Suprapubic skin (tissue), 4 donors: ENCODE measurements at regions not wholly inside any gene's neighbourhood (a gene's known extent, or its start where the extent isn't known, plus 50 kb on each side); places are given as distances from the start of the nearest gene placed in this dataset.

Experiments
- DNase-seq, 2 donors: peaks; one replicate each; pipeline ENCODE4 v3.0.0-alpha.2; 2019; ENCODE audit warnings: low spot score in 2 of 2
- H3K27ac ChIP-seq: fragments of 200-600 bp; sonication (generic); one replicate; pipeline ENCODE4 v1.5.1; 2019
- H3K27me3 ChIP-seq: fragments of 200-600 bp; sonication (generic); one replicate; pipeline ENCODE4 v1.5.1; 2019
- H3K36me3 ChIP-seq: fragments of 200-600 bp; sonication (generic); one replicate; pipeline ENCODE4 v1.5.1; 2019
- H3K4me1 ChIP-seq: fragments of 200-600 bp; sonication (generic); one replicate; pipeline ENCODE4 v1.5.1; 2019
- H3K4me3 ChIP-seq: fragments of 200-600 bp; sonication (generic); one replicate; pipeline ENCODE4 v1.5.1; 2019; ENCODE audit warnings: mild to moderate bottlenecking
- H3K9me3 ChIP-seq: fragments of 200-600 bp; sonication (generic); one replicate; pipeline ENCODE4 v1.5.1; 2019
- CTCF ChIP-seq, 2 donors: fragments of 200-600 bp in 1 of 2; fragments of 450-650 bp in 1 of 2; sonication (generic) in 1 of 2; IDR thresholded peaks; one replicate each; pipeline ENCODE4 v1.5.1; 2016 to 2019; ENCODE audit warnings: antibody characterized with exemption in 2 of 2, mild to moderate bottlenecking in 1 of 2, moderate library complexity in 1 of 2
- EP300 ChIP-seq: sonication (generic); formaldehyde crosslinking; IDR thresholded peaks from one replicate; pipeline ENCODE4 v1.6.1; 2017; ENCODE audit warnings: antibody characterized with exemption
- POLR2A ChIP-seq, 2 donors: fragments of 450-650 bp; IDR thresholded peaks; one replicate each; pipeline ENCODE4 v1.6.1; 2017; ENCODE audit warnings: antibody characterized with exemption in 2 of 2, mild to moderate bottlenecking in 2 of 2, moderate library complexity in 2 of 2
- POLR2AphosphoS5 ChIP-seq, 3 donors: sonication (generic); formaldehyde crosslinking; IDR thresholded peaks; one replicate each; pipeline ENCODE4 v1.6.1; 2017; ENCODE audit warnings: antibody characterized with exemption in 3 of 3
- WGBS: methylation state at CpG from one replicate; pipeline ENCODE4 v1.1.5; 2018; 5-methylcytosine and 5-hydroxymethylcytosine counted together

GRCh38 chr22:42198226-42198625, 67.6 kb upstream of the CYP2D6 start:
- Histone ChIP-seq H3K27me3 (no peaks in the 10 kb centered on the region), H3K4me1 (peaks cover 4% of the 10 kb centered on the region), H3K27ac (no peak overlapping the region), H3K4me3 (no peak overlapping the region), H3K9me3 (no peaks in the 10 kb centered on the region), H3K36me3 (peaks cover 4% of the 10 kb centered on the region)
- WGBS: 61% methylated on average over 3 of the region's 3 CpGs
- no peak for TF ChIP-seq EP300
- TF ChIP-seq POLR2A (IDR thresholded peaks at IDR 0.05): no peak
- TF ChIP-seq POLR2AphosphoS5 (IDR thresholded peaks at IDR 0.05): no peak
- TF ChIP-seq CTCF (IDR thresholded peaks at IDR 0.05): no peak
- DNase-seq: no peak

DNA sequence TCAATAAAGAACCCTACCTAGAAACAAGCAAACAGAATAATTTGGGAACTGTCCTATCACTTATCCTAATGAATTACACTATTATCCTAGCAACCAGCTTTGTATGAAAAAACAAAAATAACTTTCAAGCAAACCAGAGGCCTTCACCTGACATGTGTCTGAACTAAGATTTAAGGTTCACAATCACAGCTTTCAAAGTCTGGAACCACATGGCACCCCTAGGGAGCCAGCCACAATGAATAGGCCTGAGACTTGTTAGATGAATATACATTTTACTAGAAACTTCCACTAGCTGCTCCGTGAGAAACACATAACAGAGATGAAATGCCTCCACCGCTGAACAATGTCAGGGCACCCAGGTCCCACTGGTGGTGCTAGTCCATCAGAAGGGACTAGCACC, 65.8 kb upstream of the CYP2D6 start:
- DNase-seq: no peak
- no peaks in the 10 kb centered on the region for H3K27me3 ChIP-seq
- peaks cover 4% of the 10 kb centered on the region for H3K4me1 ChIP-seq
- no peak overlapping the region for H3K27ac ChIP-seq
- H3K9me3 ChIP-seq: no peaks in the 10 kb centered on the region
- TF ChIP-seq EP300: no peak
- TF ChIP-seq CTCF (IDR thresholded peaks at IDR 0.05): no peak
- no peak for TF ChIP-seq POLR2AphosphoS5 (IDR thresholded peaks at IDR 0.05)
- TF ChIP-seq POLR2A (IDR thresholded peaks at IDR 0.05): no peak
- WGBS: 64% methylated on average over 2 of the region's 2 CpGs
- H3K4me3 ChIP-seq: no peak overlapping the region
- peaks cover 4% of the 10 kb centered on the region for H3K36me3 ChIP-seq

DNA sequence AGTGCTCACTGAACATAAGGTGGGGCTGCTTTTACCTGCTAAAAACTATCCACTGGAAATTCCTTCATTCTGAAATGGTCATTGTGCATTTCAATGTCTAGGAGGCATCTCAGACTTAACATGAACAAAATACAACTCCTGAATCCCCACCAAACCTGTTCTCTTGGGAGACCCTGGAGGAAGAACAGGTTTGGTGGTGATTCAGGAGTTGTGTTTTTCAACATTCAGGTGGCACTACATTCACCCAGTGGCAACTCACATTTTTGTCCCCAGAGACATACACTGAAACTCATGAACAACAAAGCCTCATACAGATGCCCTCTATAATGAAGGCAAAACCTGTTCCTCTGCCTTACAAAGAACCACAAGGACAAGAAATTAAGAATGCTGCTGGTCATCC, 64.3 kb upstream of the CYP2D6 start:
- peaks cover 4% of the 10 kb centered on the region for H3K4me1 ChIP-seq
- no peak for DNase-seq
- H3K27ac ChIP-seq: no peak overlapping the region
- no peak overlapping the region for H3K4me3 ChIP-seq
- H3K9me3 ChIP-seq: no peaks in the 10 kb centered on the region
- no peaks in the 10 kb centered on the region for H3K36me3 ChIP-seq
- TF ChIP-seq POLR2AphosphoS5 (IDR thresholded peaks at IDR 0.05): no peak
- no peaks in the 10 kb centered on the region for H3K27me3 ChIP-seq

DNA sequence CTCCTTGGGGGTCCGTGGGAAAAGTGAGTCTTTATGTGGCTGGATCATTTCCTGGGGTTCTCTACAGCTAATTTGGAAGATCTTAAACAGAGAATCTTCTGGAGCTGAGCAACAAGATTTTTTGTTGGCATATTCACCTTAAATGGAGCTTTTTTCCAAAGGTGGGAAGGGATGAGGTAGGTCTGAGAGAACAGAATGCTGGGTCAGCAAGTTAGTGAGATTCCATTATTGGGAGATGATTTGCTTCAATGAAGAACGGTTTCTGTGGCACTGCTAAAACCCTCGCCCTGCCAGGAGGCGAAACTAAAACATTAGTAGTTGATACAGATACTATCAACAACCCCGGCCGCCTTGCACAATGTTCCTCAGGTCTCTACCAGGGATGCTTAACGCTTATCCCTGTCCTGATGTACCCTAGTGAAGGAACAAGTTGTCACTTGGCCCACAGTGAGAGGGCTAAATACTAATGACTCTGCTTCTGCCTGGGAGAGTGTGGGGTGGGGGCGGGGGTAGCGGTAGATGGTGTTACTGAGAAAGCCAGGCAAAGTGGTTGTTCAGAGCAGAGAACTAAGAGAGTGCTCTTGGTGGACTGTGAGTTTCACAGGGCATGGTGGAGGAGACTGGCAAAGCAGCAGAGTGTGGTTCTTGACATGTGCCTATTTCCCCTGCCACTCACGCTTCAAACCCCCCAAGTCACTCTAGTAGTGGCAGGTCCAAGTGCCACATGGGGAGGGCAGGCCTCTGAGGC, 63.7 kb upstream of the CYP2D6 start:
- no peak overlapping the region for H3K27ac ChIP-seq
- DNase-seq: no peak
- WGBS: 87% methylated on average over 10 of the region's 10 CpGs

GRCh38 chr22:42192547-42192946, 61.9 kb upstream of the CYP2D6 start:
- Histone ChIP-seq H3K9me3 (no peaks in the 10 kb centered on the region), H3K4me1 (peaks cover 4% of the 10 kb centered on the region), H3K27ac (no peak overlapping the region), H3K27me3 (no peaks in the 10 kb centered on the region), H3K4me3 (no peak overlapping the region), H3K36me3 (no peaks in the 10 kb centered on the region)
- no peak for TF ChIP-seq POLR2A (IDR thresholded peaks at IDR 0.05)
- TF ChIP-seq EP300: no peak
- TF ChIP-seq POLR2AphosphoS5 (IDR thresholded peaks at IDR 0.05): no peak
- TF ChIP-seq CTCF (IDR thresholded peaks at IDR 0.05): no peak
- WGBS: 61% methylated on average over 3 of the region's 3 CpGs
- no peak for DNase-seq

More for the DNA sequence above, 63.7 kb upstream of the CYP2D6 start:
- H3K27me3 ChIP-seq: no peaks in the 10 kb centered on the region
- no peaks in the 10 kb centered on the region for H3K36me3 ChIP-seq
- no peaks in the 10 kb centered on the region for H3K9me3 ChIP-seq
- peaks cover 4% of the 10 kb centered on the region for H3K4me1 ChIP-seq
- H3K4me3 ChIP-seq: no peak overlapping the region
- TF ChIP-seq EP300: no peak
- TF ChIP-seq POLR2AphosphoS5 (IDR thresholded peaks at IDR 0.05): no peak
- TF ChIP-seq CTCF (IDR thresholded peaks at IDR 0.05): no peak
- no peak for TF ChIP-seq POLR2A (IDR thresholded peaks at IDR 0.05)

- DNase-seq: no peak
- 100% methylated on average over 1 of the region's 1 CpG for WGBS
- H3K4me3 ChIP-seq: no peak overlapping the region
- H3K36me3 ChIP-seq: no peaks in the 10 kb centered on the region
- peaks cover 4% of the 10 kb centered on the region for H3K4me1 ChIP-seq
- no peak overlapping the region for H3K27ac ChIP-seq
- no peak for TF ChIP-seq CTCF (IDR thresholded peaks at IDR 0.05)
- TF ChIP-seq POLR2AphosphoS5 (IDR thresholded peaks at IDR 0.05): no peak
- TF ChIP-seq POLR2A (IDR thresholded peaks at IDR 0.05): no peak
- no peak for TF ChIP-seq EP300
- no peaks in the 10 kb centered on the region for H3K27me3 ChIP-seq
- no peaks in the 10 kb centered on the region for H3K9me3 ChIP-seq
These were observed 59.7 kb upstream of the CYP2D6 start for GRCh38 chr22:42190274-42190673.
